GM10266 (cell line): ENCODE measurements at regions not wholly inside any gene's neighbourhood (a gene's known extent, or its start where the extent isn't known, plus 50 kb on each side); places are given as distances from the start of the nearest gene placed in this dataset.

Source experiments
- DNase-seq: peaks from one replicate; pipeline ENCODE4 v3.0.0; 2012; ENCODE audit errors: extremely low spot score
- CTCF ChIP-seq: IDR thresholded peaks from 2 replicates; pipeline ENCODE4 v1.5.1; 2012; ENCODE audit warnings: mild to moderate bottlenecking, low read depth; ENCODE audit not compliant: control insufficient read depth, insufficient read depth; ENCODE audit errors: missing control alignments

- TF ChIP-seq CTCF = no peak
- DNase-seq = no peak
Observed at GRCh38 chr10:89861584-89862301, 160.4 kb downstream of the KIF20B start.

- DNase-seq = no peak
- no peak for TF ChIP-seq CTCF
Observed at GRCh38 chr10:89867964-89868363, 166.6 kb downstream of the KIF20B start.

- no peak for TF ChIP-seq CTCF
- no peak for DNase-seq
Observed at GRCh38 chr10:89869180-89869579, 167.8 kb downstream of the KIF20B start.

- no peak for TF ChIP-seq CTCF
- DNase-seq = no peak
Observed at GRCh38 chr10:89869592-89870156, 168.3 kb downstream of the KIF20B start.

GRCh38 chr10:89870936-89871335 is 169.5 kb downstream of the KIF20B start:
- TF ChIP-seq CTCF = no peak
- DNase-seq = no peak

- no peak for TF ChIP-seq CTCF
- no peak for DNase-seq
Observed at GRCh38 chr10:89873055-89873454, 171.7 kb downstream of the KIF20B start.

GRCh38 chr10:89875557-89875956 is 174.2 kb downstream of the KIF20B start:
- TF ChIP-seq CTCF = no peak
- no peak for DNase-seq
